ENCODE measurements at regions not wholly inside any gene's neighbourhood (a gene's known extent, or its start where the extent isn't known, plus 50 kb on each side); places are given as distances from the start of the nearest gene placed in this dataset.

DNA sequence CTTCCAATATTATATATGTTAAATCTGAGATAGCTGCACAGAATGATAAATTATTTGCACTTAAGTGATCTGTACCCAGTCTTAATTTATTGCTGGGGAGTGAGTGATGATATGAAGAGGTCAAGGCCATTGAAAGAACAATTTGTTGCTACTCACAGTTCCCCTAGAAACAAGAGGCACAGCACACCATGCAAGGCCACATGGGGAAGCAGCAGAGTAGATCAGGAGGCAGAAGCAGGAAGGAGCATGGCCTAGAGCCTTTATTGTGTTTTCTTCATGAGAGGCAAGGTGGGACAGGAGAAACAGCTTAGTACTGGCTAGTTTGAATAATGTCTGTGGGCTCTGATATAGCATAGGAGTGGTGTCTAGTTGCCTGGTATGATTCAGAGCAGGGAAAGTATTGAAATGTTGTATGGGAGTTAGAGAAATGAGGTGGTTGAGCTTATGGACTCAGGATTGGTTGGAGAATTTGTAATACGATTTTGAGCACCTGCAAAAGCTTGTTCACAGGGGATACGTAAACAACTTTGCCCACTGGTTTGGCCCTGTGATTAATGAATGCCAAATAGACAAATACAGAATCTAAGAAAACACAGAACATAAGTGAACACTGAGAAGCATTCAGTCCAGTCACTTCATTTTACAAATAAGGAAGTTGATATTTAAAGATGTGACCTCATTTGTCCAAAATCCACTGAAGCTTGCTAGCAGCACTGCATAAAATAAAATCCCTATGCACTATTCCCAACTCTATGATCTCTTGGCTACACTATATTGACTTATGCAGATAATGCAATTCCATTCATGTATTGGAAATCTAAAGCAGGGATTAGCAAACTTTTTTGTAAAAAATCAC is 71.7 kb downstream of the TMCO5A start (continued):
- TF ChIP-seq CTCF (IDR thresholded peaks at IDR 0.05; ENCODE audit: control extremely low read depth in 1 of 3, insufficient read depth in 1 of 3, low read depth in 1 of 3, low read length in 3 of 3) (no peak), E2F6 (IDR thresholded peaks at IDR 0.05) (no peak), ASH2L (IDR thresholded peaks at IDR 0.05; ENCODE audit: low read length) (no peak), HDAC6 (IDR thresholded peaks at IDR 0.05; ENCODE audit: low read depth, low read length) (no peak)
